Kidney epithelial cell (primary cell): ENCODE measurements at regions not wholly inside any gene's neighbourhood (a gene's known extent, or its start where the extent isn't known, plus 50 kb on each side); places are given as distances from the start of the nearest gene placed in this dataset.

Experiments
- DNase-seq: peaks from one replicate; pipeline ENCODE4 v3.0.0-alpha.2; 2010; ENCODE audit warnings: low read depth
- H3K27me3 ChIP-seq: 2 replicates; pipeline ENCODE4 v1.6.0; 2011; ENCODE audit warnings: low read length; ENCODE audit not compliant: control insufficient read depth, insufficient read depth
- H3K36me3 ChIP-seq: 2 replicates; pipeline ENCODE4 v1.5.1; 2011; ENCODE audit warnings: low read length; ENCODE audit not compliant: control insufficient read depth, insufficient read depth
- H3K4me3 ChIP-seq: 2 replicates; pipeline ENCODE4 v1.5.1; 2011; ENCODE audit warnings: low read depth, mild to moderate bottlenecking, control low read depth, low read length
- CTCF ChIP-seq: IDR thresholded peaks from 2 replicates; pipeline ENCODE4 v1.5.1; 2011; ENCODE audit warnings: mild to moderate bottlenecking, moderate library complexity, low read length, control low read depth, inconsistent platforms; ENCODE audit not compliant: insufficient read depth, poor library complexity, severe bottlenecking

GRCh38 chr9:23914431-23915003 lies 88.5 kb upstream of the ELAVL2 start:
- DNase-seq = no peak
- Histone ChIP-seq H3K27me3 (no peaks in the 10 kb centered on the region), H3K36me3 (no peaks in the 10 kb centered on the region), H3K4me3 (no peak overlapping the region)
- no peak for TF ChIP-seq CTCF

- no peaks in the 10 kb centered on the region for H3K27me3 ChIP-seq
- DNase-seq = no peak
- no peak overlapping the region for H3K4me3 ChIP-seq
- no peak for TF ChIP-seq CTCF
- H3K36me3 ChIP-seq = no peaks in the 10 kb centered on the region
These were observed 81.3 kb upstream of the ELAVL2 start for GRCh38 chr9:23907343-23907742.

- no peak for DNase-seq
- no peaks in the 10 kb centered on the region for H3K27me3 ChIP-seq
- no peak for TF ChIP-seq CTCF
- no peak overlapping the region for H3K4me3 ChIP-seq
- no peaks in the 10 kb centered on the region for H3K36me3 ChIP-seq
These were observed 61.7 kb upstream of the ELAVL2 start for GRCh38 chr9:23887781-23888180.
